ENCODE measurements at regions not wholly inside any gene's neighbourhood (a gene's known extent, or its start where the extent isn't known, plus 50 kb on each side); places are given as distances from the start of the nearest gene placed in this dataset.

GRCh38 chr2:176819306-176819705 is 393.3 kb upstream of the HNRNPA3 start:
- TF ChIP-seq USF1 (IDR thresholded peaks at IDR 0.05) (no peak), TAF1 (IDR thresholded peaks at IDR 0.05; ENCODE audit: low read depth) (no peak), RAD21 (IDR thresholded peaks at IDR 0.05; ENCODE audit: low read depth) (no peak), TCF12 (IDR thresholded peaks at IDR 0.05; ENCODE audit: low read depth) (no peak), TEAD4 (IDR thresholded peaks at IDR 0.05) (no peak)

- TF ChIP-seq EGR1 (IDR thresholded peaks at IDR 0.05) (no peak), RAD21 (IDR thresholded peaks at IDR 0.05; ENCODE audit: low read depth) (no peak), EP300 (IDR thresholded peaks at IDR 0.05; ENCODE audit: borderline replicate concordance) (no peak), REST (IDR thresholded peaks at IDR 0.05; ENCODE audit: low read depth) (no peak), TCF12 (IDR thresholded peaks at IDR 0.05; ENCODE audit: low read depth) (no peak), NFIC (IDR thresholded peaks at IDR 0.05) (no peak), YY1 (IDR thresholded peaks at IDR 0.05; ENCODE audit: low read depth) (no peak), TEAD4 (IDR thresholded peaks at IDR 0.05) (no peak), FOXM1 (IDR thresholded peaks at IDR 0.05; ENCODE audit: borderline replicate concordance, low read depth) (no peak), USF1 (IDR thresholded peaks at IDR 0.05) (no peak)
Observed at GRCh38 chr2:176820371-176820932, 392.1 kb upstream of the HNRNPA3 start.

- TF ChIP-seq MAX (IDR thresholded peaks at IDR 0.05) = no peak
- no peak for TF ChIP-seq CREB1 (IDR thresholded peaks at IDR 0.05; ENCODE audit: low read depth)
- no peak for TF ChIP-seq EP300 (IDR thresholded peaks at IDR 0.05; ENCODE audit: borderline replicate concordance)
- TF ChIP-seq USF1 (IDR thresholded peaks at IDR 0.05) = no peak
- TF ChIP-seq CEBPB (IDR thresholded peaks at IDR 0.05) = no peak
- TF ChIP-seq FOXM1 (IDR thresholded peaks at IDR 0.05; ENCODE audit: borderline replicate concordance, low read depth) = no peak
- TF ChIP-seq TCF12 (IDR thresholded peaks at IDR 0.05; ENCODE audit: low read depth) = no peak
- TF ChIP-seq REST (IDR thresholded peaks at IDR 0.05; ENCODE audit: low read depth) = no peak
- TF ChIP-seq EGR1 (IDR thresholded peaks at IDR 0.05) = no peak
- TF ChIP-seq TEAD4 (IDR thresholded peaks at IDR 0.05) = no peak
Observed at GRCh38 chr2:176821350-176821749, 391.2 kb upstream of the HNRNPA3 start.

GRCh38 chr2:176822060-176822459 is 390.5 kb upstream of the HNRNPA3 start:
- TF ChIP-seq EGR1 (IDR thresholded peaks at IDR 0.05) = no peak
- no peak for TF ChIP-seq USF1 (IDR thresholded peaks at IDR 0.05)
- no peak for TF ChIP-seq YY1 (IDR thresholded peaks at IDR 0.05; ENCODE audit: low read depth)
- no peak for TF ChIP-seq CREB1 (IDR thresholded peaks at IDR 0.05; ENCODE audit: low read depth)
- TF ChIP-seq EP300 (IDR thresholded peaks at IDR 0.05; ENCODE audit: borderline replicate concordance) = no peak
- no peak for TF ChIP-seq MAX (IDR thresholded peaks at IDR 0.05)
- TF ChIP-seq ZBTB7A (IDR thresholded peaks at IDR 0.05; ENCODE audit: low read depth) = no peak
- no peak for TF ChIP-seq NFIC (IDR thresholded peaks at IDR 0.05)
- TF ChIP-seq TEAD4 (IDR thresholded peaks at IDR 0.05) = no peak
- no peak for TF ChIP-seq FOXM1 (IDR thresholded peaks at IDR 0.05; ENCODE audit: borderline replicate concordance, low read depth)
- no peak for TF ChIP-seq TAF1 (IDR thresholded peaks at IDR 0.05; ENCODE audit: low read depth)
- no peak for TF ChIP-seq RAD21 (IDR thresholded peaks at IDR 0.05; ENCODE audit: low read depth)
- TF ChIP-seq TCF12 (IDR thresholded peaks at IDR 0.05; ENCODE audit: low read depth) = no peak
- no peak for TF ChIP-seq CEBPB (IDR thresholded peaks at IDR 0.05)
- no peak for TF ChIP-seq REST (IDR thresholded peaks at IDR 0.05; ENCODE audit: low read depth)
